ENCODE measurements at regions not wholly inside any gene's neighbourhood (a gene's known extent, or its start where the extent isn't known, plus 50 kb on each side); places are given as distances from the start of the nearest gene placed in this dataset.

DNA sequence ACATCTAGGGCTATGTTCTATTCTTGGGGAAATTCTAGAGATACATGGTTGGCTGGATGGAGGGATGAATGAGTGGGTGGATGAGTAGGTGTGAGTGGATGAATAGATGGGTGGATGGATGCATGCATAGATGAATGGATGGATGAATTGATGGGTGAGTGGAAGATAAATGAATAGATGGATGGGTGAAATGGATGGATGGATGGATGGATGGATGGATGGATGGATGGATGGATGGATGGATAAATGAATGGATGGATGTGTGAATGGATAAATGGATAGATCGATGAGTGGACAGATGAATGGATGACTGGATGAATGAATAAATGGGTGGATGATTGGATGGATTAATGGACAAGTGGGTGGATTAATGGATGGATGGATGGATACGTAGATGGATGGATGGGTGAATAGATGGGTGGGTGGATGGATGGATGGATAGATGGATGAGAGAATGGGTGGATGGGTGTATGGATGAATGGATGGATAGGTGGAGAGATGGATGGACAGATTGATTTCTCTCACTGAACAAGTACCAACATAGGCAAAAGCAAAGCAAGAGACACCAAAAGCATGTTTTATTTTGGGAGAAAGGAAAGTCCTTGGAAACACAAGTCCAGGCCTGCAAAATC, 143.2 kb downstream of the TSHZ3 start:
- Histone ChIP-seq H3K27me3 (peaks cover 37% of the 10 kb centered on the region), H3K9me3 (ENCODE audit: low read depth) (no peaks in the 10 kb centered on the region), H3K4me3 (no peak overlapping the region), H3K36me3 (no peaks in the 10 kb centered on the region), H3K4me1 (ENCODE audit: low read depth) (no peaks in the 10 kb centered on the region), H3K27ac (no peak overlapping the region)
- DNase-seq (ENCODE audit: low read depth in 1 of 2, low spot score in 1 of 2), result no peak
- TF ChIP-seq, protein P1, sequence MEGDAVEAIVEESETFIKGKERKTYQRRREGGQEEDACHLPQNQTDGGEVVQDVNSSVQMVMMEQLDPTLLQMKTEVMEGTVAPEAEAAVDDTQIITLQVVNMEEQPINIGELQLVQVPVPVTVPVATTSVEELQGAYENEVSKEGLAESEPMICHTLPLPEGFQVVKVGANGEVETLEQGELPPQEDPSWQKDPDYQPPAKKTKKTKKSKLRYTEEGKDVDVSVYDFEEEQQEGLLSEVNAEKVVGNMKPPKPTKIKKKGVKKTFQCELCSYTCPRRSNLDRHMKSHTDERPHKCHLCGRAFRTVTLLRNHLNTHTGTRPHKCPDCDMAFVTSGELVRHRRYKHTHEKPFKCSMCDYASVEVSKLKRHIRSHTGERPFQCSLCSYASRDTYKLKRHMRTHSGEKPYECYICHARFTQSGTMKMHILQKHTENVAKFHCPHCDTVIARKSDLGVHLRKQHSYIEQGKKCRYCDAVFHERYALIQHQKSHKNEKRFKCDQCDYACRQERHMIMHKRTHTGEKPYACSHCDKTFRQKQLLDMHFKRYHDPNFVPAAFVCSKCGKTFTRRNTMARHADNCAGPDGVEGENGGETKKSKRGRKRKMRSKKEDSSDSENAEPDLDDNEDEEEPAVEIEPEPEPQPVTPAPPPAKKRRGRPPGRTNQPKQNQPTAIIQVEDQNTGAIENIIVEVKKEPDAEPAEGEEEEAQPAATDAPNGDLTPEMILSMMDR (IDR thresholded peaks at IDR 0.05; ENCODE audit: low read depth, low read length), result no peak

DNA sequence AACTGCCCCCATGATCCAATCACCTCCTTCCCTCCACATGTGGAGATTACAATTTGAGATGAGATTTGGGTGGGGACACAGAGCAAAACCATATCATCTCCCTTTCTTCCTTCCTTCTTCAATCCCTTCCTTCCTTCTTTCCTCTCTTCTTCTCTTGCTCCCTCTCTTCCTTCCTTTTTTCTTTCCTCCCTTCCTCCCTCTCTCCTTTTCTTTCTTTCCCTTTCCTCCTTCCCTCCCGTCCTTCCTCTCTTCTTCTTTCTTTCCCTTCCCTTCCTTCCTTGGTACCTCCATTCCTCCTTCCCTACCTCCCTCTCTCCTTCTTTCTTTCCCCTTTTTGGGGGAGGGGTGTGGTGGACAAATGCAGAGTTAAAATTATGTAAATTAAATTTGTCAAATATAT, 145.1 kb downstream of the TSHZ3 start:
- Histone ChIP-seq H3K36me3 (no peaks in the 10 kb centered on the region), H3K4me3 (no peak overlapping the region), H3K9me3 (ENCODE audit: low read depth) (no peaks in the 10 kb centered on the region), H3K27me3 (peaks cover 37% of the 10 kb centered on the region), H3K27ac (no peak overlapping the region), H3K4me1 (ENCODE audit: low read depth) (no peaks in the 10 kb centered on the region)
- TF ChIP-seq, protein P1 (IDR thresholded peaks at IDR 0.05; ENCODE audit: low read depth, low read length), result no peak
- no peak for DNase-seq (ENCODE audit: low read depth in 1 of 2, low spot score in 1 of 2)

DNA sequence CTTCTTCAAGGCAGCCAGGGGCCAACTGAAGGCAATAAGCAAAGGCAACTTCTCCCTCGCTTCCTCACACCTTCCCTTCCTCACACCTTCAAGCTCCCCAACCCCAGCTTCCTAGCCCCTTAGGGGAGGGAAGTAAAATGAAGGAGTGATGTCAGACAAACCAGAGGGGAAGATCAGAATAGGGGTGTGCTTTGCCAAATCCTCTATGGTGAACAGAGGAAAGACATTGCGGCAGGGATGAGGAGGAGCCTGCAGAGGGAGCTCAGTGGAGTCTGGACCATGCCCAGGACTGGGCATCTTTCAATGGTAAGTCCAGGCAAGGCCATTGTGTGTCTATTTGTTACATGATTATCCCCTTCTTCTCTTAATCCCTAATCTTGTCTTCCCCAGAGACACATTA, 164.0 kb downstream of the TSHZ3 start:
- peak in 1 of 2 donors; percentile 9 for DNase-seq (ENCODE audit: low read depth in 1 of 2, low spot score in 1 of 2)
- TF ChIP-seq, protein P1 (IDR thresholded peaks at IDR 0.05; ENCODE audit: low read depth, low read length), result peak; percentile 11
- Histone ChIP-seq H3K27ac (no peak overlapping the region), H3K36me3 (no peaks in the 10 kb centered on the region), H3K4me1 (ENCODE audit: low read depth) (no peaks in the 10 kb centered on the region), H3K27me3 (peaks cover 8% of the 10 kb centered on the region), H3K4me3 (no peak overlapping the region), H3K9me3 (ENCODE audit: low read depth) (no peaks in the 10 kb centered on the region)

DNA sequence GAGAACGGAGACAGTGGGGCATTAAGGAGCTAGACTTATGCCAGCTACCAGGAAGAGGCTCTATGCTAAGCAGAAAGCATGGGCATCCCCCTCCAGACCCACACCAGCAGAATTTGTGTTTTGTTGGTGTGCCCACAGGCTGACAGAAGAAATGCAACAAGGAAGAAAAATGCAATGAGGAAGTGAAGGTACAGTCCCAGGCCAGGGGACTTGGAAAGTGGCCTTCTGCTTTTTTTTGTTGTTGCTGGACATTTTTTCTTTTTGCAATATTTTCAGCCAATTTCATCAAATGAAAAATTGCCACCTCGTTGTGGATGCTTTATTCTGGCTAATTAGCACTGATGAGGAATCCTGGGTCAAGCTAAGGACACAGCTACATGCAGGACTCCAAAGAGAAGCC, 167.7 kb downstream of the TSHZ3 start:
- peaks cover 15% of the 10 kb centered on the region for H3K27me3 ChIP-seq
- TF ChIP-seq, protein P1 (IDR thresholded peaks at IDR 0.05; ENCODE audit: low read depth, low read length), result no peak
- H3K4me3 ChIP-seq, result no peak overlapping the region
- H3K36me3 ChIP-seq, result no peaks in the 10 kb centered on the region
- no peaks in the 10 kb centered on the region for H3K9me3 ChIP-seq (ENCODE audit: low read depth)
- no peak for DNase-seq (ENCODE audit: low read depth in 1 of 2, low spot score in 1 of 2)
- no peaks in the 10 kb centered on the region for H3K4me1 ChIP-seq (ENCODE audit: low read depth)
- no peak overlapping the region for H3K27ac ChIP-seq

DNA sequence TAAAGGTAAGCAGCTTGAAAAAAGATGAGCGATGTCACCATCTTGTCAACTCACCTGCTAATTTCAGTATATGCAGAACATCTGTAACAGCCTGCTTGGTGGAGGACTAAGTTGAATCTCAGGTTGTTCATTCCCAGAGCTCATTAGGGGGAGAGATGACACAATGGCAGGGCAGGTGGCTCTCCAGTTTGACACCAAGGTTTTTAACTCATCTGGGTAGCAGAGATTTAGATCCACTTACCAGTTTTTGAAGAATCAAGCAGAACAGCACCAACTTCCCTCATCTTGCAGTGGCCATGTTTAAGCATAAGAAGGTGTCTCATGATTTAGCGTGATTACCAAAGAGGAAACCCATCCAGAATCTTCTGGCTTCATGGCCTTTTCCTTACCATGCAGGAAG, 168.3 kb downstream of the TSHZ3 start:
- Histone ChIP-seq H3K36me3 (no peaks in the 10 kb centered on the region), H3K4me1 (ENCODE audit: low read depth) (no peaks in the 10 kb centered on the region), H3K27me3 (peaks cover 15% of the 10 kb centered on the region), H3K9me3 (ENCODE audit: low read depth) (no peaks in the 10 kb centered on the region), H3K4me3 (no peak overlapping the region), H3K27ac (no peak overlapping the region)
- TF ChIP-seq, protein P1 (IDR thresholded peaks at IDR 0.05; ENCODE audit: low read depth, low read length), result no peak
- DNase-seq (ENCODE audit: low read depth in 1 of 2, low spot score in 1 of 2), result no peak
